Glutamatergic neuron (in vitro differentiated cells): ENCODE measurements at regions not wholly inside any gene's neighbourhood (a gene's known extent, or its start where the extent isn't known, plus 50 kb on each side); places are given as distances from the start of the nearest gene placed in this dataset.
A peak's percentile ranks its signal among the peaks of the same experiment; 100 is the strongest.

Experiments
- DNase-seq: peaks from one replicate; pipeline ENCODE4 v3.0.0; 2022
- H3K27ac Mint-ChIP-seq: one replicate; pipeline ENCODE4 v1.8.0; 2020; ENCODE audit warnings: mild to moderate bottlenecking, mixed read lengths, inconsistent platforms; ENCODE audit not compliant: unreplicated experiment
- H3K27me3 Mint-ChIP-seq: one replicate; pipeline ENCODE4 v1.8.0; 2020; ENCODE audit warnings: mild to moderate bottlenecking, moderate library complexity, mixed read lengths, inconsistent platforms; ENCODE audit not compliant: unreplicated experiment
- H3K36me3 Mint-ChIP-seq: one replicate; pipeline ENCODE4 v1.8.0; 2020; ENCODE audit warnings: mild to moderate bottlenecking, mixed read lengths, inconsistent platforms; ENCODE audit not compliant: unreplicated experiment
- H3K4me1 Mint-ChIP-seq: one replicate; pipeline ENCODE4 v1.8.0; 2020; ENCODE audit warnings: mild to moderate bottlenecking, low read depth, mixed read lengths, inconsistent platforms; ENCODE audit not compliant: unreplicated experiment
- H3K4me3 Mint-ChIP-seq: one replicate; pipeline ENCODE4 v1.8.0; 2020; ENCODE audit warnings: mild to moderate bottlenecking, mixed read lengths, inconsistent platforms; ENCODE audit not compliant: unreplicated experiment
- H3K9me3 Mint-ChIP-seq: one replicate; pipeline ENCODE4 v1.8.0; 2020; ENCODE audit warnings: mild to moderate bottlenecking, moderate library complexity, mixed read lengths, inconsistent platforms; ENCODE audit not compliant: unreplicated experiment
- TF ChIP-seq, protein P1 (sequence below): fragments of 200-600 bp; sonication (generic); IDR thresholded peaks from one replicate; pipeline ENCODE4 v1.5.0; 2021; ENCODE audit not compliant: partially characterized antibody, unreplicated experiment

DNA sequence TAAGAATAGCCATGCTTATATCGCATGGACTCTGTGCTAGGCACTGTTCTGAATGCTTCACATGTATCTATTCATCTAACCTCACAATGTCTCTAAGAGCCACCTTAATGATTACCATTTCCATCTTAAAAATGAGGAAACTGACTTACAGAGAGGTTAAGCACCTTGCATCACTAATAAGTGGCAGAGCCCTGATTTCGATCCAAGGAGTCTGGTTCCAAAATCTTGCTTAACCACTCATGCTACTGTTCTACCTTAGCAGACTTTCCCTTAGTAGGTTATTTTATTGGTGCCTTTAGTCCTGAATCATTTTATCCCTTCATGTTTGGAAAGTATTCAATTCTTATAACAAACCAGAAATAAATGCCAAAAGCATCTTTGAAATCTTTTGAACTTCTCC lies 89.2 kb upstream of the DCBLD2 start:
- Mint-ChIP-seq H3K4me3 (no peak overlapping the region), H3K9me3 (no peaks in the 10 kb centered on the region), H3K27ac (no peak overlapping the region), H3K4me1 (no peaks in the 10 kb centered on the region), H3K27me3 (no peaks in the 10 kb centered on the region), H3K36me3 (no peaks in the 10 kb centered on the region)
- TF ChIP-seq, protein P1, sequence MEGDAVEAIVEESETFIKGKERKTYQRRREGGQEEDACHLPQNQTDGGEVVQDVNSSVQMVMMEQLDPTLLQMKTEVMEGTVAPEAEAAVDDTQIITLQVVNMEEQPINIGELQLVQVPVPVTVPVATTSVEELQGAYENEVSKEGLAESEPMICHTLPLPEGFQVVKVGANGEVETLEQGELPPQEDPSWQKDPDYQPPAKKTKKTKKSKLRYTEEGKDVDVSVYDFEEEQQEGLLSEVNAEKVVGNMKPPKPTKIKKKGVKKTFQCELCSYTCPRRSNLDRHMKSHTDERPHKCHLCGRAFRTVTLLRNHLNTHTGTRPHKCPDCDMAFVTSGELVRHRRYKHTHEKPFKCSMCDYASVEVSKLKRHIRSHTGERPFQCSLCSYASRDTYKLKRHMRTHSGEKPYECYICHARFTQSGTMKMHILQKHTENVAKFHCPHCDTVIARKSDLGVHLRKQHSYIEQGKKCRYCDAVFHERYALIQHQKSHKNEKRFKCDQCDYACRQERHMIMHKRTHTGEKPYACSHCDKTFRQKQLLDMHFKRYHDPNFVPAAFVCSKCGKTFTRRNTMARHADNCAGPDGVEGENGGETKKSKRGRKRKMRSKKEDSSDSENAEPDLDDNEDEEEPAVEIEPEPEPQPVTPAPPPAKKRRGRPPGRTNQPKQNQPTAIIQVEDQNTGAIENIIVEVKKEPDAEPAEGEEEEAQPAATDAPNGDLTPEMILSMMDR, result no peak
- DNase-seq, result no peak

DNA sequence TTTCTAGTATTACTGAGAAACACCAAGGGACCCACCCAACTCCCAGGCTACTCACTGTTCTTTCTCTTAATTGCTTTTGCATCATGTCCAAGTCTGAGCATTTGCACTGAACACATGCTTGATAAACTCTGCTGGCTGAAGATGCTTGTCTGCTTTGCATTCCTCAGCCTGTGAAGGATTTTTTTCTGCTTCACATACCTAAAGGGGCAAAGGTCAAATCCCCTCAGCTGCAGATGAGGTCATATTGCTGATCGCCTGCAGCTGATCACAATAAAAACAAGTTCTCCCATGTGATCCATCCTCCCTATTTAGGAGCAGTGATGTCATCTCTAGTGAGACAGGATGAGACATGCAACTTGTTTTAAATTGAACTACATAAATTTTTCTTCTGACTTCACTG lies 84.6 kb upstream of the DCBLD2 start:
- H3K4me1 Mint-ChIP-seq, result no peaks in the 10 kb centered on the region
- DNase-seq, result peak; percentile 29

DNA sequence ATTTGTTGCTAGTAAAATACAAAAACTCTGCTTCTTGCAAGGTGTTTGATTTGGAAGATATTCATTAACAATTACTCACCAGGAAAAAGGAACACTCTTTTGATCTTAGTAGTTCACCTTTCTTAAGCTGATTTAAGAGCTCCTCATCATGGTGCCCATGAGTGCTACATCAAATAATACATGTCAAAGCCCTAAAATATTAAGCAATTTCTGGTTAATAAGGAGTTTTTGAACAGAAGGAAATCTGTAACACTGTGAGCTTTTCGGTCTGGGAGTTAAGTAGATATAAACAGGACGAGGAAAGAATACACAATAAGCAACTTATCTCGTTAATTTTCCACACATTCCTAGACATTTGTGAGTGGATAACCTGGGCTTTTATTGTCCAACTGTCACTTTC lies 83.9 kb upstream of the DCBLD2 start:
- Mint-ChIP-seq H3K9me3 (no peaks in the 10 kb centered on the region), H3K4me3 (no peak overlapping the region), H3K27ac (no peak overlapping the region), H3K36me3 (no peaks in the 10 kb centered on the region), H3K27me3 (no peaks in the 10 kb centered on the region), H3K4me1 (peaks cover 3% of the 10 kb centered on the region)
- TF ChIP-seq, protein P1, result no peak
- DNase-seq, result no peak

More for the DNA sequence above, 84.6 kb upstream of the DCBLD2 start:
- TF ChIP-seq, protein P1, result no peak
- no peaks in the 10 kb centered on the region for H3K27me3 Mint-ChIP-seq
- H3K36me3 Mint-ChIP-seq, result no peaks in the 10 kb centered on the region
- no peak overlapping the region for H3K4me3 Mint-ChIP-seq
- H3K27ac Mint-ChIP-seq, result no peak overlapping the region
- no peaks in the 10 kb centered on the region for H3K9me3 Mint-ChIP-seq

GRCh38 chr3:98984024-98984423 lies 82.5 kb upstream of the DCBLD2 start:
- no peak overlapping the region for H3K4me3 Mint-ChIP-seq
- peaks cover 3% of the 10 kb centered on the region for H3K4me1 Mint-ChIP-seq
- no peaks in the 10 kb centered on the region for H3K36me3 Mint-ChIP-seq
- H3K27ac Mint-ChIP-seq, result no peak overlapping the region
- H3K27me3 Mint-ChIP-seq, result no peaks in the 10 kb centered on the region
- DNase-seq, result no peak
- TF ChIP-seq, protein P1, result no peak
- no peaks in the 10 kb centered on the region for H3K9me3 Mint-ChIP-seq

DNA sequence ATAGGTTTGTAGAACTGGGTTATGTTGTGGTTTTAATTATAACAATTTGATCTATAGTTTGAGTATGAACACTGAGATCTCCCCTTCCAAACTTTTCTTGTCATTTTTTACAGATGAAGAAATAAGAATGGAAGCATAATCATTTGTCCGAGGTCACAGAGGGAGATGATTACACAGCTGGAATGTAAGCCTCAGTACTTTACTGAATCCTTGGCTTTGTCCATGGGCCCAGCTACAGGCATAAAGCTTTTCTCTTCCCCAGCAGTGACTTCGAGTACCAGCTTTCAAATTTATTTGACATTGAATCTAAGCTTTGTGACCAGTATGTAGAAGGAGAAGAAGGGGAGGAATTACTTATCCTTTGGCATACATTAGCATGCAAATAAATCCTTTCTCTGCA lies 80.9 kb upstream of the DCBLD2 start:
- no peak overlapping the region for H3K27ac Mint-ChIP-seq
- no peaks in the 10 kb centered on the region for H3K9me3 Mint-ChIP-seq
- H3K36me3 Mint-ChIP-seq, result no peaks in the 10 kb centered on the region
- H3K4me1 Mint-ChIP-seq, result peaks cover 3% of the 10 kb centered on the region
- no peaks in the 10 kb centered on the region for H3K27me3 Mint-ChIP-seq
- H3K4me3 Mint-ChIP-seq, result no peak overlapping the region
- TF ChIP-seq, protein P1, result no peak
- DNase-seq, result no peak
